DND-41 (cell line): ENCODE measurements at regions not wholly inside any gene's neighbourhood (a gene's known extent, or its start where the extent isn't known, plus 50 kb on each side); places are given as distances from the start of the nearest gene placed in this dataset.

Experiments used
- ATAC-seq: fragments of 200-7000 bp; cut with Tn5 transposase; 3 replicates; pipeline ENCODE4 v1.9.1; 2021; ENCODE audit warnings: low read depth; ENCODE audit not compliant: insufficient read depth
- DNase-seq: peaks from one replicate; pipeline ENCODE4 v3.0.0-alpha.2; 2020
- H2AFZ ChIP-seq: 2 replicates; pipeline ENCODE4 v1.6.0; 2012; ENCODE audit warnings: low read depth, low read length
- H3K27ac ChIP-seq: 2 replicates; pipeline ENCODE4 v1.5.1; 2012; ENCODE audit warnings: low read length, inconsistent platforms
- H3K27me3 ChIP-seq: fragments of 200-600 bp; sonication (generic); 2 replicates; pipeline ENCODE4 v1.6.0; 2012; ENCODE audit warnings: low read length, mild to moderate bottlenecking, inconsistent platforms; ENCODE audit not compliant: insufficient read depth, poor library complexity
- H3K36me3 ChIP-seq: 2 replicates; pipeline ENCODE4 v1.5.1; 2012; ENCODE audit warnings: low read length, inconsistent platforms; ENCODE audit not compliant: insufficient read depth
- H3K4me1 ChIP-seq: 2 replicates; pipeline ENCODE4 v1.5.1; 2012; ENCODE audit warnings: mild to moderate bottlenecking, low read length; ENCODE audit not compliant: insufficient read depth
- H3K4me2 ChIP-seq: 2 replicates; pipeline ENCODE4 v1.6.0; 2012; ENCODE audit warnings: mild to moderate bottlenecking, moderate library complexity, low read length, inconsistent platforms; ENCODE audit not compliant: insufficient read depth
- H3K4me3 ChIP-seq, 2 experiments: fragments of 200-600 bp in 1 of 2; shearing (Covaris generic) in 1 of 2; 2 replicates each; pipeline ENCODE4 v1.5.1; 2012 to 2016; ENCODE audit warnings: inconsistent platforms in 2 of 2, low read length in 2 of 2, mild to moderate bottlenecking in 2 of 2, low read depth in 1 of 2, moderate library complexity in 1 of 2
- H3K79me2 ChIP-seq: 2 replicates; pipeline ENCODE4 v1.6.0; 2012; ENCODE audit warnings: low read length, inconsistent platforms; ENCODE audit not compliant: insufficient read depth
- H3K9ac ChIP-seq: 2 replicates; pipeline ENCODE4 v1.6.0; 2012; ENCODE audit warnings: low read depth, mild to moderate bottlenecking, inconsistent platforms, low read length, moderate library complexity
- H3K9me3 ChIP-seq: 2 replicates; pipeline ENCODE4 v1.5.1; 2012; ENCODE audit warnings: low read length, moderate library complexity, mild to moderate bottlenecking, inconsistent platforms; ENCODE audit not compliant: insufficient read depth, severe bottlenecking
- H4K20me1 ChIP-seq: 2 replicates; pipeline ENCODE4 v1.6.0; 2012; ENCODE audit warnings: low read length; ENCODE audit not compliant: insufficient read depth
- CTCF ChIP-seq: IDR thresholded peaks from 2 replicates; pipeline ENCODE4 v1.5.1; 2012; ENCODE audit warnings: borderline replicate concordance, low read length, moderate library complexity, mild to moderate bottlenecking; ENCODE audit not compliant: poor library complexity, severe bottlenecking; ENCODE audit errors: extremely low read depth
- EZH2 ChIP-seq: IDR thresholded peaks from 3 replicates; pipeline ENCODE4 v1.6.1; 2012; ENCODE audit warnings: borderline replicate concordance, low read depth, mild to moderate bottlenecking, moderate library complexity, low read length, inconsistent platforms; ENCODE audit not compliant: severe bottlenecking

- DNase-seq (no peak), ATAC-seq (no peak)
- Histone ChIP-seq H3K4me3 (no peak overlapping the region), H4K20me1 (no peaks in the 10 kb centered on the region), H3K79me2 (no peaks in the 10 kb centered on the region), H3K27ac (no peak overlapping the region), H3K4me1 (no peaks in the 10 kb centered on the region), H2AFZ (no peak overlapping the region), H3K9me3 (no peaks in the 10 kb centered on the region), H3K4me2 (no peak overlapping the region), H3K27me3 (no peaks in the 10 kb centered on the region), H3K36me3 (no peaks in the 10 kb centered on the region), H3K9ac (no peak overlapping the region)
- TF ChIP-seq CTCF, result no peak
- TF ChIP-seq EZH2, result no peak
Measured at GRCh38 chr9:26695298-26695622, 197.3 kb downstream of the CAAP1 start.

GRCh38 chr9:26694381-26695297, 198.0 kb downstream of the CAAP1 start:
- Histone ChIP-seq H3K4me2 (no peak overlapping the region), H3K4me3 (no peak overlapping the region), H3K79me2 (no peaks in the 10 kb centered on the region), H3K9me3 (no peaks in the 10 kb centered on the region), H2AFZ (no peak overlapping the region), H3K36me3 (no peaks in the 10 kb centered on the region), H4K20me1 (no peaks in the 10 kb centered on the region), H3K27ac (no peak overlapping the region), H3K9ac (no peak overlapping the region), H3K4me1 (no peaks in the 10 kb centered on the region), H3K27me3 (no peaks in the 10 kb centered on the region)
- no peak for DNase-seq
- no peak for ATAC-seq
- TF ChIP-seq EZH2 (no peak), CTCF (no peak)

GRCh38 chr9:26689041-26689440, 203.6 kb downstream of the CAAP1 start:
- H3K27ac ChIP-seq, result no peak overlapping the region
- H3K9me3 ChIP-seq, result no peaks in the 10 kb centered on the region
- H3K36me3 ChIP-seq, result no peaks in the 10 kb centered on the region
- no peak overlapping the region for H2AFZ ChIP-seq
- no peaks in the 10 kb centered on the region for H3K79me2 ChIP-seq
- H3K4me3 ChIP-seq, result no peak overlapping the region
- no peak for ATAC-seq
- no peaks in the 10 kb centered on the region for H3K4me1 ChIP-seq
- H3K9ac ChIP-seq, result no peak overlapping the region
- no peaks in the 10 kb centered on the region for H3K27me3 ChIP-seq
- no peaks in the 10 kb centered on the region for H4K20me1 ChIP-seq
- DNase-seq, result no peak
- TF ChIP-seq CTCF, result no peak
- no peak for TF ChIP-seq EZH2
- H3K4me2 ChIP-seq, result no peak overlapping the region

- H4K20me1 ChIP-seq, result no peaks in the 10 kb centered on the region
- no peak overlapping the region for H3K9ac ChIP-seq
- DNase-seq (no peak), ATAC-seq (no peak)
- no peaks in the 10 kb centered on the region for H3K36me3 ChIP-seq
- H3K4me1 ChIP-seq, result no peaks in the 10 kb centered on the region
- no peaks in the 10 kb centered on the region for H3K27me3 ChIP-seq
- no peak for TF ChIP-seq CTCF
- TF ChIP-seq EZH2, result no peak
- H3K4me2 ChIP-seq, result no peak overlapping the region
- no peak overlapping the region for H2AFZ ChIP-seq
- H3K9me3 ChIP-seq, result no peaks in the 10 kb centered on the region
- no peak overlapping the region for H3K4me3 ChIP-seq
- H3K27ac ChIP-seq, result no peak overlapping the region
- no peaks in the 10 kb centered on the region for H3K79me2 ChIP-seq
Measured at GRCh38 chr9:26687421-26687820, 205.2 kb downstream of the CAAP1 start.
